ENCODE measurements at regions not wholly inside any gene's neighbourhood (a gene's known extent, or its start where the extent isn't known, plus 50 kb on each side); places are given as distances from the start of the nearest gene placed in this dataset.

DNA sequence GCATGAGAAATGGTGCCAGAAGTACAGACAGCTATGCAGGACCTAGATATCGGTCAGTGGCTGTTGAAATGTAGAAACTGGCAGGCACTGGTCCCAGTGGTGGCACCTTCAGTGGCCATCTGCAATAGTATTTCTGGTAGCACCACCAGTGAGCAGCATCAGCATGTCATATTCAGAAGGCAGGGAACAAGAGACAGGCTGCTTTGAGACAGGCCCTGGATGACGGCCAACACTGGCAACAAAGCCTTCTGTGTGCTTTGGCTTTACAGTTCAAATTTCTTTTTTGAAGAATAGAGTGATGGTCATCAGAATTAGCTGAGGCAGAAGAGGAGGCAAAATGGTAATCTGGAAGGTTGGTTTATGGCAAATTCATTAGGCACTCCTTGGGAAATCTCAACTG is 273.4 kb upstream of the SLC16A7 start:
- TF ChIP-seq CTCF (conservative IDR thresholded peaks at IDR 0.05; ENCODE audit: low read depth, low read length) (no peak), CEBPB (IDR thresholded peaks at IDR 0.05; ENCODE audit: low read depth, low read length) (no peak), SMC3 (IDR thresholded peaks at IDR 0.05; ENCODE audit: low read depth, low read length) (no peak), FOS (IDR thresholded peaks at IDR 0.05; ENCODE audit: low read depth, low read length) (no peak), ELK1 (IDR thresholded peaks at IDR 0.05; ENCODE audit: borderline replicate concordance, low read depth, low read length) (no peak), RAD21 (IDR thresholded peaks at IDR 0.05; ENCODE audit: low read length) (no peak)
- TF ChIP-seq, protein P1, sequence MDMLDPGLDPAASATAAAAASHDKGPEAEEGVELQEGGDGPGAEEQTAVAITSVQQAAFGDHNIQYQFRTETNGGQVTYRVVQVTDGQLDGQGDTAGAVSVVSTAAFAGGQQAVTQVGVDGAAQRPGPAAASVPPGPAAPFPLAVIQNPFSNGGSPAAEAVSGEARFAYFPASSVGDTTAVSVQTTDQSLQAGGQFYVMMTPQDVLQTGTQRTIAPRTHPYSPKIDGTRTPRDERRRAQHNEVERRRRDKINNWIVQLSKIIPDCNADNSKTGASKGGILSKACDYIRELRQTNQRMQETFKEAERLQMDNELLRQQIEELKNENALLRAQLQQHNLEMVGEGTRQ (IDR thresholded peaks at IDR 0.05; ENCODE audit: low read depth, low read length) = no peak

All from IMR-90 (cell line).